ENCODE measurements at regions not wholly inside any gene's neighbourhood (a gene's known extent, or its start where the extent isn't known, plus 50 kb on each side); places are given as distances from the start of the nearest gene placed in this dataset.

DNA sequence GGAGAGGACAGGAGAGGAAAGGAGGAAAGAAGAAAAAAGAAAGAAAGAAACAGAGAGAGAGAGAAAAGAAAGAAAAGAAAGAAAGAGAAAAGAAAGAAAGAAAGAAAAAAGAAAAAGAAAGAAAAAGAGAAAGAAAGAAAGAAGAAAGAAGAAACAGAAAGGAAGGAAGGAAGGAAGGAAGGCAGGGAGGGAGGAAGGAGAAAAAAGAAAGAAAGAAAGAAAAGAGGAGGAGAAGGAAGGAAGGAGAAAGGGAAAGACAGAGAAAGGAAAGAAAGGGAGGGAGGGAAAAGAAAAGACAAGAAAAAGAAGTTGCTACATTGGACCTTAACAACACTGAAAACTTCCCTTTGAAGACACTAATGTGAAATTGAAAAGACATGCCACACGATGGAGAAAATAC, 56.6 kb upstream of the CCL2 start:
- TF ChIP-seq POLR2AphosphoS5 (IDR thresholded peaks at IDR 0.05) (no peak), POLR2A (IDR thresholded peaks at IDR 0.05) (no peak), EP300 (IDR thresholded peaks at IDR 0.05) (no peak)
- TF ChIP-seq, protein P1, sequence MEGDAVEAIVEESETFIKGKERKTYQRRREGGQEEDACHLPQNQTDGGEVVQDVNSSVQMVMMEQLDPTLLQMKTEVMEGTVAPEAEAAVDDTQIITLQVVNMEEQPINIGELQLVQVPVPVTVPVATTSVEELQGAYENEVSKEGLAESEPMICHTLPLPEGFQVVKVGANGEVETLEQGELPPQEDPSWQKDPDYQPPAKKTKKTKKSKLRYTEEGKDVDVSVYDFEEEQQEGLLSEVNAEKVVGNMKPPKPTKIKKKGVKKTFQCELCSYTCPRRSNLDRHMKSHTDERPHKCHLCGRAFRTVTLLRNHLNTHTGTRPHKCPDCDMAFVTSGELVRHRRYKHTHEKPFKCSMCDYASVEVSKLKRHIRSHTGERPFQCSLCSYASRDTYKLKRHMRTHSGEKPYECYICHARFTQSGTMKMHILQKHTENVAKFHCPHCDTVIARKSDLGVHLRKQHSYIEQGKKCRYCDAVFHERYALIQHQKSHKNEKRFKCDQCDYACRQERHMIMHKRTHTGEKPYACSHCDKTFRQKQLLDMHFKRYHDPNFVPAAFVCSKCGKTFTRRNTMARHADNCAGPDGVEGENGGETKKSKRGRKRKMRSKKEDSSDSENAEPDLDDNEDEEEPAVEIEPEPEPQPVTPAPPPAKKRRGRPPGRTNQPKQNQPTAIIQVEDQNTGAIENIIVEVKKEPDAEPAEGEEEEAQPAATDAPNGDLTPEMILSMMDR (IDR thresholded peaks at IDR 0.05): no peak
